ENCODE measurements at regions not wholly inside any gene's neighbourhood (a gene's known extent, or its start where the extent isn't known, plus 50 kb on each side); places are given as distances from the start of the nearest gene placed in this dataset.
A peak's percentile ranks its signal among the peaks of the same experiment; 100 is the strongest.

DNA sequence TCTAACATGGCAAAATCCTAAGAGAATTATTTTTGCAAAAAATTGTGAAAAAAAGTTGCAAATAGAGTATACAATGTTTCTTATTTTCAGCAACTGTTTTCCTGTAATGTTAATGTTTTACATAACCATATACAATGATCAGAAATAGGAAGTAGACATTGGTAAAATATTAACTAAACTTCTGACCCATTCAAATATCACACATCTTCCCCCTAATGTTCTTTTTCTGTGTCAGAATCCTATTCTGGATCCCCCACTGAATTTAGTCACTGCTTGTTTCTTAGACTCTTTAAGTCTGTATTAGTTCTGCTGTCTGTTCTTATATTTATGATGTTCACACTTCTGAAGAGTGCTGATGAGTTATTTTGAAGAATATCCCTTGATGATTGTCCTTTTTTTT is 62.0 kb downstream of the HFE start:
- no peak for DNase-seq

DNA sequence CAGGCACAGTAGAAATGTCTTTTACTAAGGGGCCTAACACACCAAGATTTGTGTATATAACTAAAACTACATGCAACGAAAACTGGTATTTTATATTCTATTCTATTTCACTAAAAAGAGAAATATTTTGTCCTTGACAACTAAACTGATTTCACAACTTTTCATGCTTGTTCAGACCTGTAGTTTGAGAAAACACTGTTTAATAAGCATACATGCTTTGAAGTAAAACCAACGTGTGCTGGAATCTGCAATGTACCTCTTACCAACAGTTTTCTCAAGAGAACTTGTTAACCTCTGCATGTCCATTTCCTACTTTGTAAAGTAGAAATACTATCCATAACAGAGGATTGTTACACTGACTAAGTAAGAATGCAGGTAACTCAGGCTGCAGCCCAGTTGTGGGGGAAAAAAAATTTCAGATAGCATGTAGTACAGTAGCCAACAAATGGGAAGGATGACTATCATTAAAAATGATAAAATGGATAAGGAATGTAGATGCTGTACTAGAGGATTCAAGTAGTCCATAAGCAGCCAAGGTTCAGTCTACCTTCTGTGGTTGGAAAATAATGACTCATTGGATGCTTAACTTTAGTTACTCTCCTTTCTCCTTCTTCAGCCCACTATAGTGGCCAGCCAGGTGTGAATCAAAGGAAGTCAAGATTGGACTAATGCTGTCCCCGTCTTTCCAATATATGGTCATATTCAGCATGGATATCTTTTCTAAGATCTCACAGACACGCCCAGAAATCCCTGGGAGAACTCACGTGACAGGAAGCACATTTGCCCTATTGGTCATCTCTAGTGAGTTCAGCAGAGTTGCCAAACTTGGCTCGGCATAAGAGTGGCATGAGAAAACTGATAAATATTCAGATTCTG is 65.2 kb downstream of the HFE start:
- DNase-seq, result no peak

DNA sequence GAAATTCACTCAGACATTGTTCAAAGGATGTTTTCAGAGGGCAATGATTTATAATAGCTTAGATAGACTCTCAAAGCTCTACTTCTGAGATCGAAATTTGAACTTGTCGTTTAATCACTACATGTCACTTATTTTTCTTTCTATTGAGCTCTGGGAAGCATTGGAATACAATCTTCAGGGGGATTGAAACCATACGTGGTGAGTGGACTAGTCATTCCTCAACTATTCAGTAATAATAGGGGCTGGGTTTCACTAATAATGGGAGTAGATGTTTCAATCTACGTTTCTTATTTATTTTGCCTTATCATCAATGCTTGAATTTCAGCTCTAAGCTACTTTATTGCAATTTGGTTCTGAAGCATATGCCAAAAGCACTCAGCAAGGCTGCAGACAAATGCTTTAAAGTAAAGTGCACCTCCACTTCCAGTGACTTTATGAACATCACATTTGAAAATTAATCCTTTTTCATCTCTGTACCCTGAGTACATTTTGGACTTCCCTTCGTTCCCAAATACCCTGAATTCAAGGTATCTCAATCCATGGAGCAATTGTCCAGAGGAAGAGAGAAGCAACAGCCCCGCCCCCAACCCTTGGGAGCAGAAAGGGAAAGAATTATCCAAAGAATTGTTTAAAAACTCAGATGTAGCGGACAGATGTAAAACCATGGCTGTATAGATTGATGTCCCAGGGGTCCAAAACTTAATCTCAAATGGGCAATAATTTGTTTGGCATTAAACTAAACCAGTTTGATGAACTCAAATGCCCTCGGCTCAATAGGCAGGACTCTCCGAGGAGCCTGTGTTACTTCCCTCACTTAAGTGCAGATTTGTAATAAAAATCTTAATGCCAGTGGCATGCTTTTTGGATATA is 68.1 kb downstream of the HFE start:
- no peak for DNase-seq

DNA sequence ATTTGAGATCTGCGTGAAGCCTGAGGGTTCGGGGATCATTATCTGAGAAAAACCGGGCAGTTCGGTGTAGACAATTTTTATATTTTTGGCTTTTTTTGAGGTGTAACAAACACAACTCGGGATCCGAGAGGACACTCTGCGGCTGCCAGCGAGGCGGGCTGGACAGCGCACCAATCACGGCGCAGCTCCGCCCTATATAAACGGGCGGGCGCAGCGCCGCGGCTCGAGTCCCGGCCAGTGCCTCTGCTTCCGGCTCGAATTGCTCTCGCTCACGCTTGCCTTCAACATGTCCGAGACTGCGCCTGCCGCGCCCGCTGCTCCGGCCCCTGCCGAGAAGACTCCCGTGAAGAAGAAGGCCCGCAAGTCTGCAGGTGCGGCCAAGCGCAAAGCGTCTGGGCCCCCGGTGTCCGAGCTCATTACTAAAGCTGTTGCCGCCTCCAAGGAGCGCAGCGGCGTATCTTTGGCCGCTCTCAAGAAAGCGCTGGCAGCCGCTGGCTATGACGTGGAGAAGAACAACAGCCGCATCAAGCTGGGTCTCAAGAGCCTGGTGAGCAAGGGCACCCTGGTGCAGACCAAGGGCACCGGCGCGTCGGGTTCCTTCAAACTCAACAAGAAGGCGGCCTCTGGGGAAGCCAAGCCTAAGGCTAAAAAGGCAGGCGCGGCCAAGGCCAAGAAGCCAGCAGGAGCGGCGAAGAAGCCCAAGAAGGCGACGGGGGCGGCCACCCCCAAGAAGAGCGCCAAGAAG is 69.0 kb downstream of the HFE start:
- DNase-seq, result peak; percentile 95

DNA sequence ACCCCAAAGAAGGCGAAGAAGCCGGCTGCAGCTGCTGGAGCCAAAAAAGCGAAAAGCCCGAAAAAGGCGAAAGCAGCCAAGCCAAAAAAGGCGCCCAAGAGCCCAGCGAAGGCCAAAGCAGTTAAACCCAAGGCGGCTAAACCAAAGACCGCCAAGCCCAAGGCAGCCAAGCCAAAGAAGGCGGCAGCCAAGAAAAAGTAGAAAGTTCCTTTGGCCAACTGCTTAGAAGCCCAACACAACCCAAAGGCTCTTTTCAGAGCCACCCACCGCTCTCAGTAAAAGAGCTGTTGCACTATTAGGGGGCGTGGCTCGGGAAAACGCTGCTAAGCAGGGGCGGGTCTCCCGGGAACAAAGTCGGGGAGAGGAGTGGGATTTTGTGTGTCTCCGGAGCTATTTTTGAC is 69.6 kb downstream of the HFE start:
- peak; percentile 85 for DNase-seq

DNA sequence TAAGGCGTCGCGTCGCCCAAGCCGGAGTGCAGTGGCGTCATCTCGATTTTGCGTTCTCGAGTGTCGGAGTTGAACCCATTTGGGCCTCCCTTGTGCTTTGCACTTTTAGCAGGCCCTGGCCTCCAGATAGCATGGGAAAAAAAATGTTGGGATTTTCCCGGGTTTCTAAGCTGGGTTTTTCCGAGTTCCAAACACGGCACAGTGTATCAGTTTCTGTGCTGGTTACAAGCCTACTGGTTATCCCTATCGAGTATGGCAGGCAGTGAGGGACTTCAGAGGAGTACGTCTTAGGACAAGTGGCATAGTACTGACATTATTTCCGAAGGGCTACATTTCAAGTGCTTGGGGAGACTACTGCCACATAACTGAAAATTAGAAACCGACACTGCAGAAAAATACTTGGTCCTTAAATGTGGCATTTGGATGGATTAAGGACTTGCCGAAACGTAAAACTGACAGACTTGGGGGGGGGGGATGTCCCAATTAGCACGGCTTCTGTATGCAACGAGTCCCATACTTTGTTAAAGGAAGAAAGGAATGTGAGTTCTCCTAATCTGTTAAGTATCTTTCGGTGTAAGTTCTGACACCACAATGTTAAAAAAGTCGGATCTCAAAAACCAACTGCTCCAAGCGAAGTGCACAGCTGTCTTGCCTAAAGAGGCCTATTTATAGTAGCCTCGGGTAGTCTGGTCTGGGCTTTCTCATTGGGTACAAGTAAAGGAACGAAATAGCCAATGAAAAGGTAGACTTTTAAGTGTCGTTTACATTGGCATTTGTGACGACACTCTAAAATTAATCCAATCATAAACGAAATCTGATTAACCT is 70.2 kb downstream of the HFE start:
- peak; percentile 89 for DNase-seq

DNA sequence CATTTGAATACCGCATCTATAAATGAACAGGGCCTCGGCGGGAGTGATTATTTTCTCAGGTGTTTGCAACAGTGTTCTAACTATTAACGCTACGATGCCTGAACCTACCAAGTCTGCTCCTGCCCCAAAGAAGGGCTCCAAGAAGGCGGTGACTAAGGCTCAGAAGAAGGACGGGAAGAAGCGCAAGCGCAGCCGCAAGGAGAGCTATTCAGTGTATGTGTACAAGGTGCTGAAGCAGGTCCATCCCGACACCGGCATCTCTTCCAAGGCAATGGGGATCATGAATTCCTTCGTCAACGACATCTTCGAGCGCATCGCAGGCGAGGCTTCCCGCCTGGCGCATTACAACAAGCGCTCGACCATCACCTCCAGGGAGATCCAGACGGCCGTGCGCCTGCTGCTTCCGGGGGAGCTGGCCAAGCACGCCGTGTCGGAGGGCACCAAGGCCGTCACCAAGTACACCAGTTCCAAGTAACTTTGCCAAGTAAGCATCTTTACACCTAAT is 70.9 kb downstream of the HFE start:
- peak; percentile 91 for DNase-seq

DNA sequence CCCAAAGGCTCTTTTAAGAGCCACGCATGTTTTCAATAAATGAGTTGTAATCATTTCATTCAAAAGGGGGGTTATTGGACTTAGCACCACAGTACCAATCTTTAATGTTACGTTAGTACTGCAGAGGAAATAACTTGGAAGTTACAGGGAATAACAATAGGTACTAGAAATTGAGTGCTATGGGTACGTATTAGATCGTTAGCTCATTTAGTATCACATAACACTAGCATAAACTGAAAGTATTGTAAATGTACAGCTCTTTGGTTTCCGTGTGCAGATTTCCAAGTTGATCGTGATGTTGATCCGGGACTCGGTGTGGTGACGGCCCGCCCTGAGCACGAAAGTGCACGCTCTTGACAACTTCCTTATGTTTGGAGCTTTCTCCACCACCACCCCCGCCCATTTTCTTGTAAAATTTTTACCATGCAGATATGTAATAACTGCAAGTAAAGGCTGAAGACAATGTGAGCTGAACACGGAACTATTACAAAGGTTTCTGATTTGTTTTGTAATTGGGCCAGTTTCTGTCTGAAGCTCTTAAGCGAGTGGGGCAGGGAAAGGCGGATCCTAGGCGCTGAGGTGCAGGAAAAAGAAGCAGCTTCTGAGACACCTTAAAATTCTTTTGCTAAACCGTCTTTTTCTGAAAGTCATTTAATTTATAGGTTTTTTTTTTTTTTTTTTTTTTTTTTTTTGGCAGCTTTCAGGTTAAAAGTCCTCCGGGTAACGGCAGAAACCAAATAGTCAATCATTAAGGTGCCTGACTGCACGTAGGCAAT is 71.5 kb downstream of the HFE start:
- peak; percentile 73 for DNase-seq

DNA sequence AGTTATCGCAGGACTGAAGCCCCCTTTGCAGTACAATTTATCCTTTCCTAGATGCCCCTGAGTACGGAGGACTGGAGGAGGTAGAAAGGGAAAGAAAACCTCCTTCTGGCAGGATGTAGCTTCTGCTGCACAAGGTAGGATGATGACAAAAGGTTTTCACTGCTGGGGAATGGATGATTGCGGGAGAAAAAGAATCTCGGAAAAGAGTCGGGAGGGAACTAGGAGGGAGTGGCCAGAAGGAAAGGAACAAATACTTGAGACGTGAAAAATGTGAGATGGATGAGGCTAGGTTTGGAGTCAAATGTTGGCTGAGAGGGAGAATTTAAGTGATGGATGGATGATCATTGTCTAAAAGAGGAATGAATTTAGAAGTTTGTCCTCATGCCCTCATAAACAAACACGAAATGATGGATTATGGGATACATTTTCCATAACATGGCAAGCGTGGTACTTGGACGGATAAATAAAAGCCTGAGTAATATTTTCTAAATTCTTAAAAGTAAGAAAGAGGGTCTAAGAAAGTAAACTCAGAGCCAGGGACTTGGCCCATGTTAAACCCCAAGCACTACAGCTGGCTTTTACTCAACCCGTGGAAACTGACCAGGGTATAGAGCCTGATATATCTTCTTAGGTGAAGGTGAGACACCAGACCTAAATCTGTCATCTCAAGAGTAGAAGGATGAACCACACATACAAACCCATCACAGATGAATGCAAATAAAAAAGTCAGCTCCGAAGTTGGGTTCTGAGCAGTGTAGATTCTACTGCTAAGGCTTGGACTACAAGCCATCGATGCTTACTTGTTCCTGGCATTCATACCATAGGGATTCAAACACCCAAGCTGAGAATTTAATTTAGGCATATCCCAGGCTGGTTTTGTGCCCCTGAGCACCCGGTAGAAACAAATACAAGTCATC is 72.4 kb downstream of the HFE start:
- peak; percentile 46 for DNase-seq

DNA sequence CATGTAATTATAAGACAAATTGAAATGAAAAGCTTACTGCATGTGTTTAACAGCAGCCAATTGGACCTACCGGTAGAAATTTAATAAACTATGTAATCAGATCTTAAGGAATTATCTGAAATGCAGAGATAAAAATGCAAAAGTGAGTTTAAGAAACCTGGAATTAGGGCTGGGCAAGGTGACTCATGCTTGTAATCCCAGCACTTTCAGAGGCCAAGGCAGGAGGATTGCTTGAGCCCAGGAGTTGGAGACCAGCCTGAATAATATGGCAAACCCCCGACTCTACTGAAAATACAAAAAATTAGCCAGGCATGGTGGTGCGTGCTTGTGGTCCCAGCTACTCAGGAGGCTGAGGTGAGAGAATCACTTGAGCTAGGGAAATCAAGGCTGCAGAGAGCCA is 74.1 kb downstream of the HFE start:
- DNase-seq, result no peak

DNA sequence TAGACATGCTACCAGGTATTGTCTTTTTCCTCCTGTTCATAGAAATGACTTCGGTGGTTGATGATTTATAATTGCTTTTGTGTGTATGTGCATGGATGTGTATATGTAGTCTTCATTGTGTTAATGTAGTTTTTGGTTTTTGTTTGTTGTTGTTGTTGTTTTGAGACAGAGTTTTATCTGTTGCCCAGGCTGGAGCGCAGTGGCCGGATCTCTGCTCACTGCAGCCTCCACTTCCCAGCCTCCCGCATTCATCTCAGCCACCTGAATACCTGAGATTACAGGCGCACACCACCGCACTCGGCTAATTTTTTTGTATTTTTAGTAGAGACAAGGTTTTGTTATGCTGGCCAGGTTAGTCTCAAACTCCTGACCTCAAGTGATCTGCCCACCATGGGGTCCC is 75.2 kb downstream of the HFE start:
- DNase-seq, result no peak

DNA sequence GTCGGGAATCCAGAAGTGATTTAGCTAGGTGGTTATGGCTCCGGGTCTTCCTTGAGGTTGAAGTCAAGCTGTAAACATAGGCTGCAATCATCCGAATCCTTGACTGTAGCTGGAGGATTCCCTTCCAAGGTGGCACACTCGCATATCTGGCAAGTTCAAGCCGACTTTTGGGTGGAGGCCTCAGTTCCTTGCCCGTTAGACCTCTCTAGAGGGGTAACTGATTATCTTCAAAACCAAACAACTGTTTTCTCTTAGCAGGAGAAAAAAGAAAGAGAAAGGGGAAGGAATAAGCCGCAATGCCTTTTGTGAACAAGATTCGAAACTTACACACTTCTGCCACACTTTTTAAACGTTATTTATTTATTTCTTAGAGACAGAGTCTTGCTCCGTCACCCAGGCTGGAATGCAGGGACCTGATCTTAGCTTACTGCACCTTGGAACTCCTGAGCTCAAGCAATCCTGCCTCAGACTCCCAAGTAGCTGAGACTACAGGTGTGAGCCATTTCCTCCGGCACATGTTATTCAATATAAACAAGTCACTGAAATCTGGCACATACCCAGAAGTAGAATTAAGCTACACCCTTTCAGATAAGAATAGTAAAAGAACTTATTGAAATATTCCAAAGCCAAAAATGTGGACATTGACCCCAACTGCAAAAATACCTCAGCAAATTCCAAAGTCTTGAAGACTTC is 76.3 kb downstream of the HFE start:
- DNase-seq, result no peak

DNA sequence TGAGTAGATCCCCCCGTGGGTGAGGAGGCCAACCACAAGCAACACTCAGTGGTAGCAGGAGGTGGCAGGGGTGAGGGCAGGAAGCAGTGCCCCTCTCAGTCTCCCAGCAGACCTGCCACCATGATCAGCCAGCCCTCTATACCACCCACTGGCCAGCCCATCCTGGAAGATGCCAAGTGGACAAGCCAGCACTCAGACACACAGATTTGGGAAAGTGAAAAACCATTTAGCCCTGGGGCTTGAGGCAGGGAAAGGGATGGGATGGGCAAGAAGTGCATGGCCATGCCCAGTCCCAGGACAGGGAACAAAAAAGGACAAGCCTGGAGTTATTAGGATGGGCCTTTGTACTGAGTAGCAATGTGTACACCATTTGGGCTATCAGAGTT is 76.9 kb downstream of the HFE start:
- no peak for DNase-seq

DNA sequence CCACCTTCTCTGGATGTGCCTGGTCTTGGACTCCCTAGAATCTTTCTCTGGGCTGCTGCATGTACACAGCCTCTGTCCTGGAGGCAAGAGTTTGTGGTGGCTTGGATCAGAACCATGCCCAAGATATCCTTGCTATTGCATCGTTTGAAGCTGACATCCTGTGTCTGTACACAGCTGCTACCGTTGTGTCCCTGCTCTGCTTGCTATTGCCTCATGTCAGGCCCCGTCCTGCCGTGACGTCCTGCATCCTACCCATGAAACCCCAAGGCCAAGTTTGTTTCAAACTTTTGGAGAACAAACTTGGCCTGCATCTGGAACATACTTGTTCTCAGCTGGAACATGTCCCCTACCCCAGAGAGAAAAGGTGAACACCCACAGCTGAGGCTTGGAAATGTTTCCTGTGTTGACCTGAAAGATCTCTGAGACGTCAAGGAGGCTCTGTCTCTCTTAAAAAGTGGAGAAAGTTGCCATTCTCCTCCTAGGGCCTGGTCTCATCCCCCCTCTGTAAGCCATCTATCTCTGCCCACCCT is 78.1 kb downstream of the HFE start:
- DNase-seq, result no peak

DNA sequence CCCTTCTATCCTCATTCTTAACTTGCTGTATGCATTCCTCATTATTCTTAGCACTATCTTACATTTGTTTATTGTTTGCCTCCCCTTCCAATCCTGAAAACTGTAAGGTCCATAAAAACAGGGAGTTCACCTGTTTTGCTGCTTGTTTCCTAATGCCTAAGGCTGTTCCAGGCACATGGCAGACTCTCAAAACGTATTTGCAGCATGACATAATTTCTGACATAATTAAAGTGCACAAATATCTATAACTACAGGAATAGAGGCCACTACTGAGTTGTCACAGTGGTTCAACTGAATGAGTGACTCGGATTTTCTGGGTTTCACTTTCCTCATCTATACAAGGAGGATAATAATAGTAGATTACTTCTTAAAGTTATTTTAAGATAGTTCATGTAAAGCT is 83.0 kb downstream of the HFE start:
- DNase-seq, result no peak

DNA sequence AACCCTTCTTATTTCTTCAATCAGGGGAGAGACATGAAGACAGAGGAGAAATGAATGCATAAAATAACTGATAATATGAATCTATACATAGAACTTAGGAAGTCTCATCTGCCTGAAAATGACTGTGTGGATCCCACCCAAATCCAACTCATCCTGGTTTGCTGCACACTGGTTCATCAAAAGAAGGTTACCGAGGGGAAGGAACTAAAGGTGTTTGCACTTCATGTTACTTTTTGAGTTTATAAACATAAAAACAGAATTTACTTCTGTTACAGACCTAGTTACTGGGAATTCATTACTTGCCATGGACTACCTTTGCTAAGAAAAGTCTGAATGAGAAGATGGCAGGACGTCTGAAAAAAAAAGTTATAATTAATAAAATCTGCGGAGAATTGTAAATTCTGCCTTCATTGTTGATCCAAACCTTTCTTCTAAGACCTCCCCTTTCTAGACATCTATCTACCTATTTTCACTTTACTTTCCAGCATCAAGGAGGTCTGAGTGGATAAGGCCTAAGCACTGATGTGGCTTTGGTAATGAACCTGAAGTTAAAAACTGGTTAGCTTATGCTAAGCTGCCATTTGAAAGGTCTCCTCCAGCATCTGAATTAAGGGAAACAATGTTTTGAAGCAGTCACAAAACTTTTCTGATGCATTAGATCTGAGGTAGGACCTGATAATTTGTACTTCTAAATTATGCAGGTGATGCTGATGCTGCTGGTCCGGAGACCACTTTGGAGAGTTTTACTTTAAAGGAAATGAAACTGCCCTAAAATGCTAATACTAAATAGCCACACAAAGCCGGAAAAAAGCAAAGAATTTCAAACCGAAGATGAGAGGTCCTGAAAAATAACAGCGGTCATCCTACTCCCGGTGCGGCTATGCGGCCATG is 84.0 kb downstream of the HFE start:
- no peak for DNase-seq

DNA sequence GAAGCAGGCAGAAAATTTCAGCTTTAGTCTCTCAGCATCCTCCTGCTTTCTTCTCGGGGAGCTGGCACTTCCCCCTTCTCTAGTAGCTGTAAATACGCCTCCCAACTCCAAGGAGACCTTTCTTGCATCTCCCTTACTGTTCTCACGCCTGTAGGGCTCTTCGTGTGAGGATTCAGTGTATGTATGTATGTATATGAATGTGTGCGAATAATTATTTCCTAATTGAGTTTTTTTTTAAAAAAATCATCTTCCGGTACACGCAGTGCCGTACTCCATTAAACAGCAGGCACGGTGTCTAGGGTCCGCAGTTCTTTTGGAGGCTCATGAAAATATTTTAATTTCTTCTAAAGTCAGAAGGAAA is 85.4 kb downstream of the HFE start:
- DNase-seq, result peak; percentile 58

DNA sequence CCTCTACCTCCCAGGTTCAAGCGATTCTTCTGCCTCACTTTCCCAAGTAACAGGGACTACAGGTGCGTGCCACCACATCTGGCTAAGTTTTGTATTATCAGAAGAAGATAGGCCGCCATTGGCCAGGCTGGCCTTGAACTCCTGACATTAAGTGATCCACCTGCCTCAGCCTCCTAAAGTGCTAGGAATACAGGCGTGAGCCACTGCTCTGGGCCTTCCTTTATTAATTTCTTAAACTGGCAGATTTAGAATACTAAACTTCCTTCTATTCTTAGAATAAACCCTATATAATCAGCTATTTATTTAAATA is 86.6 kb downstream of the HFE start:
- no peak for DNase-seq

DNA sequence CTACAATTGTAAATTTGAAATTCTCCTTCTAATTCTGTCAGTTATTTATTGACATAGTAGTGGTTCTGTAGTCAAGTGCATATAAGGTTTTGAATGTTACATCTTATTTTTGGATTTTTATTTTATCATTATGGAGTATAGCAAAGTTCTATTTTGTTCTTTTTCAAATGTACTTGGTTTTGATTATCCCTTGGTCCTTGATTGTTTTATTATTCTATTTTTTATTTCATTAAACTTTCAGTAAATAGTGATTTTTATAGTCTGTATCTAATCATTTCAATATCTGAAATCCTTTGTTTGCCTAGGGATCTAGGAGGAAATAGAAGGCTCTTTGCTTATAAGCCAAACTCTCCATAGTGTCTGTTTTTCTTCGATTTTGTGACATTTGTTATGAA is 87.8 kb downstream of the HFE start:
- DNase-seq, result no peak
